Naive thymus-derived CD4-positive, alpha-beta T cell (primary cell): ENCODE measurements at regions not wholly inside any gene's neighbourhood (a gene's known extent, or its start where the extent isn't known, plus 50 kb on each side); places are given as distances from the start of the nearest gene placed in this dataset.

Experiments
- ATAC-seq: fragments of 150-1000 bp; cut with Tn5 transposase; 2 replicates; pipeline ENCODE4 v1.10.0; 2021; ENCODE audit warnings: mild to moderate bottlenecking, moderate library complexity
- CTCF ChIA-PET: fragments of 350-600 bp; sonication (Branson Sonifier 250); formaldehyde crosslinking; loops from one replicate; lab custom pipeline; 2021; ENCODE audit warnings: antibody characterized with exemption; lab: Charles Lee
- POLR2A ChIA-PET: fragments of 350-600 bp; sonication (Branson Sonifier 250); formaldehyde crosslinking; loops from one replicate; lab custom pipeline; 2021; ENCODE audit warnings: antibody characterized with exemption, inconsistent platforms; lab: Charles Lee
- DNase-seq, 9 donors: peaks; one replicate each; pipeline versions ENCODE4 v3.0.0 to v3.0.0-alpha.2; 2020 to 2022; ENCODE audit warnings: mixed read lengths in 1 of 9
- H3K27ac ChIP-seq: one replicate; pipeline ENCODE4 v1.7.0; 2013; ENCODE audit warnings: mild to moderate bottlenecking, low read depth, low read length, moderate library complexity
- H3K27me3 ChIP-seq, 2 donors: one replicate each; pipeline ENCODE4 v1.7.0; 2013; ENCODE audit warnings: low read length in 2 of 2, mild to moderate bottlenecking in 2 of 2, moderate library complexity in 2 of 2; ENCODE audit not compliant: control insufficient read depth in 2 of 2, insufficient read depth in 2 of 2
- H3K36me3 ChIP-seq, 3 experiments: 1 replicate in 2 of 3; 2 replicates in 1 of 3; pipeline ENCODE4 v1.7.0; 2013; ENCODE audit warnings: low read length in 3 of 3, mild to moderate bottlenecking in 3 of 3, moderate library complexity in 1 of 3; ENCODE audit not compliant: insufficient read depth in 3 of 3, control insufficient read depth in 2 of 3
- H3K4me1 ChIP-seq, 2 donors: one replicate each; pipeline ENCODE4 v1.7.0; 2013; ENCODE audit warnings: low read length in 2 of 2, mild to moderate bottlenecking in 2 of 2, moderate library complexity in 1 of 2; ENCODE audit not compliant: control insufficient read depth in 2 of 2, insufficient read depth in 2 of 2
- H3K4me3 ChIP-seq: 2 replicates; pipeline ENCODE4 v1.7.0; 2013; ENCODE audit warnings: mild to moderate bottlenecking, low read length
- H3K9me3 ChIP-seq, 3 experiments: 1 replicate in 2 of 3; 2 replicates in 1 of 3; pipeline ENCODE4 v1.7.0; 2013; ENCODE audit warnings: low read length in 3 of 3; ENCODE audit not compliant: control insufficient read depth in 2 of 3
- H3K27ac Mint-ChIP-seq, 9 donors: one replicate each; pipeline ENCODE4 v1.8.0; 2020 to 2022; ENCODE audit warnings: mixed read lengths in 9 of 9, mild to moderate bottlenecking in 8 of 9, moderate library complexity in 5 of 9, inconsistent platforms in 2 of 9
- H3K27me3 Mint-ChIP-seq, 5 donors: one replicate each; pipeline ENCODE4 v1.8.0; 2021 to 2022; ENCODE audit warnings: mixed read lengths in 5 of 5, mild to moderate bottlenecking in 1 of 5
- H3K36me3 Mint-ChIP-seq, 5 donors: one replicate each; pipeline ENCODE4 v1.8.0; 2020 to 2022; ENCODE audit warnings: mixed read lengths in 5 of 5, mild to moderate bottlenecking in 3 of 5, inconsistent platforms in 1 of 5
- H3K4me1 Mint-ChIP-seq, 7 donors: one replicate each; pipeline ENCODE4 v1.8.0; 2020 to 2022; ENCODE audit warnings: mixed read lengths in 7 of 7, mild to moderate bottlenecking in 3 of 7, inconsistent platforms in 1 of 7
- H3K4me3 Mint-ChIP-seq, 10 donors: one replicate each; pipeline ENCODE4 v1.8.0; 2020 to 2022; ENCODE audit warnings: mild to moderate bottlenecking in 10 of 10, mixed read lengths in 10 of 10, moderate library complexity in 6 of 10, inconsistent platforms in 2 of 10
- H3K9me3 Mint-ChIP-seq, 11 donors: one replicate each; pipeline ENCODE4 v1.8.0; 2020 to 2022; ENCODE audit warnings: mixed read lengths in 11 of 11, mild to moderate bottlenecking in 4 of 11, inconsistent platforms in 1 of 11, moderate library complexity in 1 of 11
- intact Hi-C, 2 donors: fragments of 100-400 bp; cut with micrococcal nuclease; formaldehyde crosslinking; loops; one replicate each; pipeline ENCODE4 v1.15.1; 2023

GRCh38 chr7:12152196-12152918, 58.7 kb upstream of the TMEM106B start:
- no peak overlapping the region for H3K4me3 Mint-ChIP-seq
- intact Hi-C loops, result no loop called here
- H3K36me3 ChIP-seq, result no peaks in the 10 kb centered on the region
- ChIA-PET POLR2A (no interaction called here), CTCF (no interaction called here)
- no peak overlapping the region for H3K27ac Mint-ChIP-seq
- ATAC-seq, result no peak
- H3K9me3 ChIP-seq, result no peaks in the 10 kb centered on the region
- H3K27ac ChIP-seq, result no peak overlapping the region
- H3K36me3 Mint-ChIP-seq, result no peaks in the 10 kb centered on the region
- peaks cover 0 to 8% (median 6%) of the 10 kb centered on the region in 7 donors for H3K4me1 Mint-ChIP-seq
- no peaks in the 10 kb centered on the region for H3K4me1 ChIP-seq
- H3K27me3 Mint-ChIP-seq, result peaks cover 0 to 14% (median 7%) of the 10 kb centered on the region in 5 donors
- H3K9me3 Mint-ChIP-seq, result peaks cover 0 to 2% (median 0%) of the 10 kb centered on the region in 11 donors
- peaks cover 0 to 3% of the 10 kb centered on the region in 2 donors for H3K27me3 ChIP-seq
- no peak overlapping the region for H3K4me3 ChIP-seq
- no peak for DNase-seq

DNA sequence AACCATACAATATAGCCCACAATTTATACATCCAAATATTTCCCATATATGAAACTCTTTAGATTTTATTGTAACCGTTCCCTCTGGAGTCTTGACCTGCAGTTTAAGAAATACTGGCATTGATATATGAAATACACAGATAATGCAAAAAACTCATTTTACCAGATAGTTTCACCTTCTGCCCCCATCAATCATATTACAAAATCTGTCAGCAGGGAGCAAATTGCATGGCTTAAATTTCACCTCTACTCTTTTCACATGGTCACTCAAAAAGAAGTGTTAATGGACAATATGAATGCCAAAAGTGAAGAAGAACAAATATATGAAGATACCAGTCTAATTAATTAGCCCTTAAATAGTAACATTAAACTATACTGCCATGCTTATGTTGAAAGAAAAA, 57.0 kb upstream of the TMEM106B start:
- Histone ChIP-seq H3K9me3 (no peaks in the 10 kb centered on the region), H3K27me3 (peaks cover 0 to 3% of the 10 kb centered on the region in 2 donors), H3K27ac (no peak overlapping the region), H3K4me1 (no peaks in the 10 kb centered on the region), H3K4me3 (no peak overlapping the region), H3K36me3 (no peaks in the 10 kb centered on the region)
- DNase-seq, result no peak
- ATAC-seq, result no peak
- Mint-ChIP-seq H3K27ac (no peak overlapping the region), H3K9me3 (no peaks in the 10 kb centered on the region), H3K36me3 (no peaks in the 10 kb centered on the region), H3K27me3 (peaks cover 0 to 14% (median 7%) of the 10 kb centered on the region in 5 donors), H3K4me3 (no peak overlapping the region), H3K4me1 (peaks cover 0 to 8% (median 7%) of the 10 kb centered on the region in 7 donors)
- ChIA-PET POLR2A (no interaction called here), CTCF (no interaction called here)
- intact Hi-C loops, result no loop called here

DNA sequence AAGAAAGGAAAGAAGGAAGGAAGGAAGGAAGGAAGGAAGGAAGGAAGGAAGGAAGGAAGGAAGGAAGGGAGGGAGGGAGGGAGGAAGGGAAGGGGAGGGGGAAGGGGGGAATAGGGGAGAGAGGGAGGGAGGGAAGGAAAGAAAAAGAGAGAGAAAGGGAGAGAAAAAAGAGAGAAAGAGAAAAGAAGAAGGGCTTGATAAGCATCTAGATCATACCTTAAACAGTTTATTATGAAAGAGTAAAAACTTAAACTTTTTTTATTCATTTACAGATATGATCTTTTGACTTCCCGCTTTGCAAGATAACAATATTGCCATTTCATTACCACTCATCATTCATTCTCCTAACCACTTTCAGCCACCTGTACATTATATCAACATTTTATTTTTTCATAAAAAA, 53.6 kb upstream of the TMEM106B start:
- intact Hi-C loops, result no loop called here
- Histone ChIP-seq H3K4me3 (no peak overlapping the region), H3K4me1 (no peaks in the 10 kb centered on the region), H3K27ac (no peak overlapping the region), H3K9me3 (no peaks in the 10 kb centered on the region), H3K36me3 (no peaks in the 10 kb centered on the region), H3K27me3 (peaks cover 0 to 3% of the 10 kb centered on the region in 2 donors)
- CTCF ChIA-PET, result no interaction called here
- no peaks in the 10 kb centered on the region for H3K36me3 Mint-ChIP-seq
- peaks cover 3 to 8% (median 7%) of the 10 kb centered on the region in 7 donors for H3K4me1 Mint-ChIP-seq
- H3K27me3 Mint-ChIP-seq, result peaks cover 0 to 9% (median 7%) of the 10 kb centered on the region in 5 donors
- no peak for ATAC-seq
- H3K4me3 Mint-ChIP-seq, result no peak overlapping the region
- H3K9me3 Mint-ChIP-seq, result no peaks in the 10 kb centered on the region
- POLR2A ChIA-PET, result no interaction called here
- DNase-seq, result no peak
- H3K27ac Mint-ChIP-seq, result peak overlapping the region in 2 of 9 donors; percentile 21 to 56

GRCh38 chr7:12158334-12159060, 52.6 kb upstream of the TMEM106B start:
- ATAC-seq, result no peak
- Mint-ChIP-seq H3K4me1 (peaks cover 3 to 8% (median 7%) of the 10 kb centered on the region in 7 donors), H3K27ac (no peak overlapping the region), H3K27me3 (peaks cover 0 to 7% (median 7%) of the 10 kb centered on the region in 5 donors), H3K9me3 (peaks cover 0 to 2% (median 0%) of the 10 kb centered on the region in 11 donors), H3K36me3 (no peaks in the 10 kb centered on the region), H3K4me3 (no peak overlapping the region)
- Histone ChIP-seq H3K9me3 (no peaks in the 10 kb centered on the region), H3K4me1 (no peaks in the 10 kb centered on the region), H3K4me3 (no peak overlapping the region), H3K27me3 (no peaks in the 10 kb centered on the region), H3K36me3 (no peaks in the 10 kb centered on the region), H3K27ac (no peak overlapping the region)
- ChIA-PET CTCF (interaction anchor here (0.6 kb wide), 1 partner anchor 128 kb away, joined by 4 read pairs; no protein-coding TSS in a partner anchor), POLR2A (no interaction called here)
- no peak for DNase-seq
- intact Hi-C loops, result loop anchor here in 1 of 2 donors (2.0 kb wide), 1 partner anchor 18 kb away; no protein-coding TSS in a partner anchor

DNA sequence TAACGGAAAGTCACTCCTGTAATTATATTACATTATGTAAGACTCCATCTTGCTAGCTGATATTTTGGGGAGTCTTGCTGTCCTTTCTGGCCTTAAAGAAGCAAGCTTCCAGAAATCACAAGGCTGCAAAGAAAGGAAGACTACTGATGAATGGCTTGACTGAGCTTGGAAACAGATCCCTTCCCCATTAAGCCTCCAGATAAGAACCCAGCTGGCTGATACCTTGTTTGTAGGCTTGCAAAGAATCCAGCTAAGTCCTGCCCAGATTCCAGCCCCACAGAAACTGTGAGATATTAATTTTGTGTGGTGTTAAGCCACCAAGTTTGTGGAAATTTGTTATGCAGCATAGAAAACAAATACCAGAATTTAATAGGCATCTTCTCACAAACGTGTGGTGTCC, 49.9 kb upstream of the TMEM106B start:
- Histone ChIP-seq H3K27ac (no peak overlapping the region), H3K9me3 (no peaks in the 10 kb centered on the region), H3K36me3 (no peaks in the 10 kb centered on the region), H3K4me1 (no peaks in the 10 kb centered on the region), H3K27me3 (no peaks in the 10 kb centered on the region), H3K4me3 (no peak overlapping the region)
- Mint-ChIP-seq H3K27me3 (peaks cover 0 to 8% (median 0%) of the 10 kb centered on the region in 5 donors), H3K27ac (no peak overlapping the region), H3K9me3 (peaks cover 2 to 23% (median 8%) of the 10 kb centered on the region in 11 donors), H3K36me3 (peaks cover 0 to 8% (median 1%) of the 10 kb centered on the region in 5 donors), H3K4me1 (peaks cover 3 to 8% (median 7%) of the 10 kb centered on the region in 7 donors), H3K4me3 (no peak overlapping the region)
- ChIA-PET CTCF (interaction anchor here (1.0 to 1.1 kb wide), 2 partner anchors 24 to 56 kb away, joined by 3 to 5 read pairs; no protein-coding TSS in a partner anchor), POLR2A (interaction anchor here (0.6 to 1.0 kb wide), 2 partner anchors 9 to 78 kb away, joined by 4 read pairs; no protein-coding TSS in a partner anchor)
- no peak for DNase-seq
- intact Hi-C loops, result no loop called here
- no peak for ATAC-seq
